ENCODE measurements at regions not wholly inside any gene's neighbourhood (a gene's known extent, or its start where the extent isn't known, plus 50 kb on each side); places are given as distances from the start of the nearest gene placed in this dataset.

DNA sequence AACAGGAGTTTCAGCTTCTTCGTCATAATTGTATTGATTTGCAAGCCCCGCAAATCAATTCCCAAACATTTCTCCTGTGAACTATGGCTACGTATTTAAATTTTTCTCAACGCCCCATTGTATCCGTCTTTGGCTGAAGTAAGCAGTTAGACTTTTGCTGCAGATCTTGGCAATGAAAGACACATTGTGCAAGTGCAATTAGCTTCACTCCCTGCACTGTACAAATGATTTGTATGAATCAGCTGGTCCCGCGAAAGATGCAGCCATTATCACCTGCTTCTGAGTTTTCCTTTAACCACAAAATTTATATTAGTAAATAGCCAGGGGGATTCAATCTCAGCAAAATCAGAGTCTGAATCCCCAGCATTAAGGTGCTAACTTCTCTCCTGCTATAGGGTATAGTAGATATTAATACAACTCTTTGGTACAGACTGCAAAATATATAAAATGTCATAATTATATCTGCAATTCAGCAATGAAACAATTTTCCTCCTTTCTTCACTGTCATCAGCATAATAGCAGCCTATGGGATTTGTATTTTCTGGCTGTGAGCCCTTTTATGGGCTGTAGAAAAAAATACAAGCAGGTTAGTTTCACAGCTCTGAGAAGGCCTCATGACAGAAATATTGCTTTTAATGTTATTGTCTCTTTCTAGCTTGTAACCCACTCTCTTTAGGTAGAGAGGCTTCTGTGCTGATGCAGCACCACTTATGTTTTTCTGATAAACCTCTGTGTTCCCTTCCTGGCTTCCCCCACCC lies 68.4 kb upstream of the SMARCA2 start:
- H3K4me1 ChIP-seq (ENCODE audit: insufficient read depth): peaks cover 6% of the 10 kb centered on the region
- no peaks in the 10 kb centered on the region for H3K36me3 ChIP-seq (replicated peaks; ENCODE audit: insufficient read depth, low read depth)
- H3K9me2 ChIP-seq (replicated peaks; ENCODE audit: insufficient read depth): no peaks in the 10 kb centered on the region
- 86% methylated on average over 7 of the region's 7 CpGs for WGBS (ENCODE audit: low lambda C conversion rate, missing lambda C conversion rate)
- H2AFZ ChIP-seq: no peak overlapping the region
- H4K20me1 ChIP-seq (ENCODE audit: insufficient read depth, poor library complexity, severe bottlenecking): no peaks in the 10 kb centered on the region
- no peaks in the 10 kb centered on the region for H3K79me2 ChIP-seq
- no peaks in the 10 kb centered on the region for H3K27me3 ChIP-seq
- no peak for DNase-seq (ENCODE audit: low spot score)
- H3K4me3 ChIP-seq: no peak overlapping the region
- no peak overlapping the region for H3K27ac ChIP-seq
- no peak overlapping the region for H3K4me2 ChIP-seq
- H3K9me3 ChIP-seq (ENCODE audit: low read depth): no peaks in the 10 kb centered on the region
- no peak for TF ChIP-seq EZH2 (IDR thresholded peaks at IDR 0.05; ENCODE audit: borderline replicate concordance)
- TF ChIP-seq, protein P1, sequence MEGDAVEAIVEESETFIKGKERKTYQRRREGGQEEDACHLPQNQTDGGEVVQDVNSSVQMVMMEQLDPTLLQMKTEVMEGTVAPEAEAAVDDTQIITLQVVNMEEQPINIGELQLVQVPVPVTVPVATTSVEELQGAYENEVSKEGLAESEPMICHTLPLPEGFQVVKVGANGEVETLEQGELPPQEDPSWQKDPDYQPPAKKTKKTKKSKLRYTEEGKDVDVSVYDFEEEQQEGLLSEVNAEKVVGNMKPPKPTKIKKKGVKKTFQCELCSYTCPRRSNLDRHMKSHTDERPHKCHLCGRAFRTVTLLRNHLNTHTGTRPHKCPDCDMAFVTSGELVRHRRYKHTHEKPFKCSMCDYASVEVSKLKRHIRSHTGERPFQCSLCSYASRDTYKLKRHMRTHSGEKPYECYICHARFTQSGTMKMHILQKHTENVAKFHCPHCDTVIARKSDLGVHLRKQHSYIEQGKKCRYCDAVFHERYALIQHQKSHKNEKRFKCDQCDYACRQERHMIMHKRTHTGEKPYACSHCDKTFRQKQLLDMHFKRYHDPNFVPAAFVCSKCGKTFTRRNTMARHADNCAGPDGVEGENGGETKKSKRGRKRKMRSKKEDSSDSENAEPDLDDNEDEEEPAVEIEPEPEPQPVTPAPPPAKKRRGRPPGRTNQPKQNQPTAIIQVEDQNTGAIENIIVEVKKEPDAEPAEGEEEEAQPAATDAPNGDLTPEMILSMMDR (IDR thresholded peaks at IDR 0.05; ENCODE audit: poor library complexity): no peak
- TF ChIP-seq EZH2phosphoT487 (IDR thresholded peaks at IDR 0.05; ENCODE audit: low read depth, severe bottlenecking, unreplicated experiment): no peak

DNA sequence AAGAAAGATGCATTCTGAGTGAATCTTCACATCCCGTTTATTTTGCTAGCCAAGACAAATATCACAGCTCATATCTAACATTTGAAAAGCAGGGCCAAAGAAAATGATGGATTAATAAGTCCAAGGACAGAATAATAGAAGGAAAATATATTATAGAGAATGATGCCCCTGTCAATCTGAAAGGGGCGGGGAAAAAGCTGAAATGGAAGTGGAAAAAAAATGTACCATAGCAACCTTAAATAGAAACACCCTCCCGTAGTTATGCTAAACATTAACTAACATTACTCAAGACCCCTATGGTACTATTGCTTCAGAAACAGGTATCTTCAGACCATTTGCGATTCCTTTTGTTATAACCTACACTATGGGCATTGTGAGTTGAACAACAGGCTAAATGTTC lies 67.7 kb upstream of the SMARCA2 start:
- Histone ChIP-seq H3K9me2 (replicated peaks; ENCODE audit: insufficient read depth) (no peaks in the 10 kb centered on the region), H4K20me1 (ENCODE audit: insufficient read depth, poor library complexity, severe bottlenecking) (no peaks in the 10 kb centered on the region), H3K4me3 (no peak overlapping the region), H3K36me3 (replicated peaks; ENCODE audit: insufficient read depth, low read depth) (no peaks in the 10 kb centered on the region), H2AFZ (no peak overlapping the region), H3K4me1 (ENCODE audit: insufficient read depth) (peaks cover 6% of the 10 kb centered on the region), H3K4me2 (no peak overlapping the region), H3K79me2 (no peaks in the 10 kb centered on the region), H3K9me3 (ENCODE audit: low read depth) (no peaks in the 10 kb centered on the region), H3K27ac (no peak overlapping the region), H3K27me3 (no peaks in the 10 kb centered on the region)
- WGBS (ENCODE audit: low lambda C conversion rate, missing lambda C conversion rate): 73% methylated on average over 4 of the region's 4 CpGs
- TF ChIP-seq EZH2 (IDR thresholded peaks at IDR 0.05; ENCODE audit: borderline replicate concordance): no peak
- TF ChIP-seq EZH2phosphoT487 (IDR thresholded peaks at IDR 0.05; ENCODE audit: low read depth, severe bottlenecking, unreplicated experiment): no peak
- TF ChIP-seq, protein P1 (IDR thresholded peaks at IDR 0.05; ENCODE audit: poor library complexity): no peak
- no peak for DNase-seq (ENCODE audit: low spot score)

DNA sequence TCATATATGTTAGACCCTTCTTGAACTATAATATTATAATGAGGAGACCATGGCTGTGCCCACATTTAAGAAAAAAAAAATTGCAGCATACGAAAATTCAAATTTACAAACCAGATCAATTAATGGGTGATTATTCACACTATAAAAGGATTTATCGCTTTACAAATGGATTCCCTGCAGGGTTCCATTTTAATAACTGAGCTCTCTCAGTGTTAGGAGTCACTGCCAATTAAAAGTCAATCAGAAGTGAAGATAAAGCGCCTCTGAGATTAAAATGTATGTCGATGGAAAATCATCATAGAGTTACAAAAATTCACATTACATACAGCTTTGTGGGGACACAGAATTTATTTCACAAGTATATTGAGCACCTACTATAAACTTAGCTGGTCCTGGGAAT lies 66.6 kb upstream of the SMARCA2 start:
- Histone ChIP-seq H3K27ac (no peak overlapping the region), H3K9me3 (ENCODE audit: low read depth) (no peaks in the 10 kb centered on the region), H3K4me1 (ENCODE audit: insufficient read depth) (peaks cover 6% of the 10 kb centered on the region), H3K4me3 (no peak overlapping the region), H3K79me2 (no peaks in the 10 kb centered on the region), H3K9me2 (replicated peaks; ENCODE audit: insufficient read depth) (no peaks in the 10 kb centered on the region), H4K20me1 (ENCODE audit: insufficient read depth, poor library complexity, severe bottlenecking) (no peaks in the 10 kb centered on the region), H3K36me3 (replicated peaks; ENCODE audit: insufficient read depth, low read depth) (no peaks in the 10 kb centered on the region), H3K4me2 (no peak overlapping the region), H2AFZ (no peak overlapping the region), H3K27me3 (no peaks in the 10 kb centered on the region)
- TF ChIP-seq EZH2phosphoT487 (IDR thresholded peaks at IDR 0.05; ENCODE audit: low read depth, severe bottlenecking, unreplicated experiment): no peak
- 84% methylated on average over 4 of the region's 4 CpGs for WGBS (ENCODE audit: low lambda C conversion rate, missing lambda C conversion rate)
- DNase-seq (ENCODE audit: low spot score): no peak

DNA sequence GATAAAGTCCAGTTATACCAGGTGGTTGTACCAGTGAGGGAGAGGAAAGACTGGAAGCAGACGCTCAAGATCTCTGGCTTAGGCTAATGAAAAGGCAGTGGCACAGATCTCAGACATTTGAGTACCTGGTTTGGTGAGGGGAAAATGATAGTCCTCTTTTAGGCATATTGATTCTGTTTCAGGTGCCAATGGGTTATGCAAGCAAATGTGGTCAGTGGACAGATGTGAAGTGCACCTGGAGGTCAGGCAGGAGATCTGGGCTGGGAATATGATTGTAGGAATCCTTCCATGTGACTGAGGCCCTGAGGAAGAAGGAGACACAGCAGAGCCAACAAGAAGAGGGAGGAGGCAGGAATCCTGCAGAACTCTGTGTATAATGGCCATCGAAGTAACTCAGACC lies 63.7 kb upstream of the SMARCA2 start:
- Histone ChIP-seq H3K36me3 (replicated peaks; ENCODE audit: insufficient read depth, low read depth) (no peaks in the 10 kb centered on the region), H3K27me3 (no peaks in the 10 kb centered on the region), H3K4me3 (no peak overlapping the region), H4K20me1 (ENCODE audit: insufficient read depth, poor library complexity, severe bottlenecking) (no peaks in the 10 kb centered on the region), H3K4me1 (ENCODE audit: insufficient read depth) (peaks cover 6% of the 10 kb centered on the region), H3K9me2 (replicated peaks; ENCODE audit: insufficient read depth) (no peaks in the 10 kb centered on the region), H3K4me2 (no peak overlapping the region), H2AFZ (no peak overlapping the region), H3K79me2 (no peaks in the 10 kb centered on the region), H3K9me3 (ENCODE audit: low read depth) (no peaks in the 10 kb centered on the region), H3K27ac (no peak overlapping the region)
- TF ChIP-seq EZH2 (IDR thresholded peaks at IDR 0.05; ENCODE audit: borderline replicate concordance): no peak
- no peak for TF ChIP-seq EZH2phosphoT487 (IDR thresholded peaks at IDR 0.05; ENCODE audit: low read depth, severe bottlenecking, unreplicated experiment)
- TF ChIP-seq, protein P1 (IDR thresholded peaks at IDR 0.05; ENCODE audit: poor library complexity): no peak
- WGBS (ENCODE audit: low lambda C conversion rate, missing lambda C conversion rate): 54% methylated on average over 2 of the region's 2 CpGs
- no peak for DNase-seq (ENCODE audit: low spot score)

Data from hepatocyte (in vitro differentiated cells).